GM23338 (cell line): ENCODE measurements at regions not wholly inside any gene's neighbourhood (a gene's known extent, or its start where the extent isn't known, plus 50 kb on each side); places are given as distances from the start of the nearest gene placed in this dataset. TPM values are rescaled to one million over a fixed set of nuclear protein-coding genes. Genes with fewer than 3 reads are reported as not detected.
A peak's percentile ranks its signal among the peaks of the same experiment; 100 is the strongest.

Experiments
- ATAC-seq: fragments of 200-7000 bp; cut with Tn5 transposase; 3 replicates; pipeline ENCODE4 v1.9.1; 2020
- DNase-seq: peaks from one replicate; pipeline ENCODE4 v3.0.0-alpha.2; 2015; ENCODE audit warnings: low spot score
- H2AFZ ChIP-seq: fragments of 200-600 bp; sonication (generic); 2 replicates; pipeline ENCODE4 v1.8.0; 2016; ENCODE audit warnings: antibody characterized with exemption, mild to moderate bottlenecking, moderate library complexity
- H3F3A ChIP-seq: fragments of 200-600 bp; sonication (generic); replicated peaks from 2 replicates; pipeline ENCODE4 v1.8.0; 2017; ENCODE audit warnings: antibody characterized with exemption, mixed run types, low read depth
- H3K27ac ChIP-seq: fragments of 200-600 bp; sonication (generic); 2 replicates; pipeline ENCODE4 v1.6.1; 2016; ENCODE audit warnings: low read depth
- H3K27me3 ChIP-seq: fragments of 200-600 bp; sonication (generic); 2 replicates; pipeline ENCODE4 v1.8.0; 2016; ENCODE audit warnings: mild to moderate bottlenecking, mixed run types, moderate library complexity; ENCODE audit not compliant: insufficient read depth
- H3K36me3 ChIP-seq: fragments of 200-600 bp; sonication (generic); 2 replicates; pipeline ENCODE4 v1.8.0; 2016; ENCODE audit warnings: mild to moderate bottlenecking; ENCODE audit not compliant: insufficient read depth
- H3K4me1 ChIP-seq: fragments of 200-600 bp; sonication (generic); 2 replicates; pipeline ENCODE4 v1.8.0; 2016; ENCODE audit warnings: mild to moderate bottlenecking, moderate library complexity; ENCODE audit not compliant: insufficient read depth
- H3K4me2 ChIP-seq: fragments of 200-600 bp; sonication (generic); 2 replicates; pipeline ENCODE4 v1.7.1; 2017; ENCODE audit warnings: mixed run types
- H3K4me3 ChIP-seq: fragments of 200-600 bp; sonication (generic); 2 replicates; pipeline ENCODE4 v1.6.1; 2016; ENCODE audit warnings: mixed run types
- H3K79me2 ChIP-seq: fragments of 200-600 bp; sonication (generic); replicated peaks from 2 replicates; pipeline ENCODE4 v1.8.0; 2017; ENCODE audit warnings: mild to moderate bottlenecking; ENCODE audit not compliant: insufficient read depth
- H3K9me2 ChIP-seq: fragments of 200-600 bp; sonication (generic); 2 replicates; pipeline ENCODE4 v1.8.0; 2017; ENCODE audit not compliant: insufficient read depth
- H4K20me1 ChIP-seq: fragments of 200-600 bp; sonication (generic); replicated peaks from 2 replicates; pipeline ENCODE4 v1.8.0; 2017; ENCODE audit warnings: mild to moderate bottlenecking; ENCODE audit not compliant: insufficient read depth
- H3K27ac Mint-ChIP-seq: 2 replicates; pipeline ENCODE4 v1.8.0; 2020; ENCODE audit warnings: inconsistent platforms, mild to moderate bottlenecking, moderate library complexity, mixed read lengths
- H3K27me3 Mint-ChIP-seq: 3 replicates; pipeline ENCODE4 v1.8.0; 2022; ENCODE audit warnings: low read depth, mild to moderate bottlenecking, moderate library complexity, mixed read lengths, inconsistent platforms; ENCODE audit not compliant: insufficient read depth, poor library complexity
- H3K36me3 Mint-ChIP-seq: 3 replicates; pipeline ENCODE4 v1.8.0; 2021; ENCODE audit warnings: low read depth, mild to moderate bottlenecking, inconsistent platforms, moderate library complexity, mixed read lengths
- H3K4me1 Mint-ChIP-seq: 3 replicates; pipeline ENCODE4 v1.8.0; 2020; ENCODE audit warnings: mild to moderate bottlenecking, inconsistent platforms, mixed read lengths
- H3K4me3 Mint-ChIP-seq: 3 replicates; pipeline ENCODE4 v1.8.0; 2021; ENCODE audit warnings: moderate library complexity, mild to moderate bottlenecking, inconsistent platforms, mixed read lengths
- H3K9me3 Mint-ChIP-seq: 3 replicates; pipeline ENCODE4 v1.8.0; 2020; ENCODE audit warnings: moderate library complexity, mild to moderate bottlenecking, inconsistent platforms, mixed read lengths
- CREB1 ChIP-seq: fragments of 250-450 bp; sonication (Bioruptor Pico); IDR thresholded peaks from 2 replicates; pipeline ENCODE4 v1.5.0; 2020; ENCODE audit warnings: low read depth, mild to moderate bottlenecking, moderate library complexity
- EZH2phosphoT487 ChIP-seq: fragments of 200-600 bp; sonication (generic); IDR thresholded peaks from one replicate; pipeline ENCODE4 v1.8.1; 2018; ENCODE audit warnings: antibody characterized with exemption; ENCODE audit not compliant: unreplicated experiment
- JUNB ChIP-seq: IDR thresholded peaks from one replicate; pipeline ENCODE4 v1.6.1; 2016; ENCODE audit warnings: antibody characterized with exemption; ENCODE audit not compliant: unreplicated experiment
- NANOG ChIP-seq: IDR thresholded peaks from 2 replicates; pipeline ENCODE4 v1.6.1; 2016; ENCODE audit warnings: antibody characterized with exemption, borderline replicate concordance
- POLR2AphosphoS5 ChIP-seq: IDR thresholded peaks from 2 replicates; pipeline ENCODE4 v1.6.1; 2016; ENCODE audit warnings: antibody characterized with exemption, low read depth
- small RNA-seq: library from RNA; depleted of rRNA; stranded (forward); fragments of <200 nt; gene quantifications from one replicate; pipeline ENCODE3, GENCODE V24; 2014; ENCODE audit warnings: low replicate concordance
- TF ChIP-seq, protein P1 (sequence below): IDR thresholded peaks from 2 replicates; pipeline ENCODE4 v1.6.1; 2016; ENCODE audit warnings: antibody characterized with exemption
- TF ChIP-seq, protein P2 (sequence below), 2 experiments: fragments of 200-600 bp in 1 of 2; sonication (generic) in 1 of 2; conservative IDR thresholded peaks; 2 replicates each; pipeline versions ENCODE4 v1.5.1 to v1.6.1; 2016 to 2017; ENCODE audit warnings: antibody characterized with exemption in 2 of 2, low read depth in 2 of 2, mild to moderate bottlenecking in 2 of 2, moderate library complexity in 1 of 2
- TF ChIP-seq, protein P3 (sequence below): fragments of 250-450 bp; sonication (Bioruptor Pico); IDR thresholded peaks from 2 replicates; pipeline ENCODE4 v1.5.0; 2020; ENCODE audit warnings: mild to moderate bottlenecking, moderate library complexity

DNA sequence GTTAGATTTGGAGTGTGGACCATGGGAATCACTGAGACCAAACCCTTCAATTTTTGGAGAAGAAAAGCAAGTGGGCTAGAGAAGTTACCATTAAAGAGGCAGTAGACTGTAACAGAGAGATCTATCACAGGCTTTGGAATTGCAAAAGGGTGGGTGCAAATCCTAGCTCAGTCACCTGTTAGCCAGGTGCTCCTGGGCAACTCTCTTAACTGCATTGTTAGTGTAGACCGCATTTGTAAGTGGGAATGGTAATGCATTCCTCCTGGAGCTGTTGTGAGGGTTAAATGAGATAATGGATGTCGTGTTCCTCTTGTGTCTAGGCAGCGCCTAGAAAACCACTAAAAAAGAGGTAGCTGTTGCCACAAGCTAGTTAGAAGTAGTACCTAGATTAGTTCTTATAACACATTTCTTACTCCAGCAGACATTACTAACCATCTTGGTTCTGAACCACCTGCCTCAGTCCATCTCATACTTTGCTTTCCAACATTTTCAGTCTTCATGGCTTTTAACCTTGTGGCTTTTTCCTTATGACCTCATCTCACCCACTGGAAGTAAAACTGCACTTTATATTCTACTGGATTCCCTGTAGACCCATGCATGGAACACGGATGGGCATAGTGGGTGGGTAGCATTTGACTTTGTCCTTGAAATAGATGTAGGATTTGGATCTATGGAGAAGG lies 153.0 kb downstream of the HIPK3 start:
- no peaks in the 10 kb centered on the region for H3K27me3 ChIP-seq
- ATAC-seq (peak; percentile 61), DNase-seq (peak; percentile 24)
- H3K4me1 ChIP-seq: peaks cover 21% of the 10 kb centered on the region
- Mint-ChIP-seq H3K4me3 (no peak overlapping the region), H3K27ac (no peak overlapping the region), H3K27me3 (peaks cover 4% of the 10 kb centered on the region), H3K36me3 (no peaks in the 10 kb centered on the region), H3K4me1 (peaks cover 32% of the 10 kb centered on the region), H3K9me3 (no peaks in the 10 kb centered on the region)
- TF ChIP-seq JUNB (no peak), EZH2phosphoT487 (no peak), CREB1 (CRISPR knock-in tag) (no peak), POLR2AphosphoS5 (no peak), NANOG (no peak)
- TF ChIP-seq, protein P1, sequence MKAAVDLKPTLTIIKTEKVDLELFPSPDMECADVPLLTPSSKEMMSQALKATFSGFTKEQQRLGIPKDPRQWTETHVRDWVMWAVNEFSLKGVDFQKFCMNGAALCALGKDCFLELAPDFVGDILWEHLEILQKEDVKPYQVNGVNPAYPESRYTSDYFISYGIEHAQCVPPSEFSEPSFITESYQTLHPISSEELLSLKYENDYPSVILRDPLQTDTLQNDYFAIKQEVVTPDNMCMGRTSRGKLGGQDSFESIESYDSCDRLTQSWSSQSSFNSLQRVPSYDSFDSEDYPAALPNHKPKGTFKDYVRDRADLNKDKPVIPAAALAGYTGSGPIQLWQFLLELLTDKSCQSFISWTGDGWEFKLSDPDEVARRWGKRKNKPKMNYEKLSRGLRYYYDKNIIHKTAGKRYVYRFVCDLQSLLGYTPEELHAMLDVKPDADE: no peak
- TF ChIP-seq, protein P2, sequence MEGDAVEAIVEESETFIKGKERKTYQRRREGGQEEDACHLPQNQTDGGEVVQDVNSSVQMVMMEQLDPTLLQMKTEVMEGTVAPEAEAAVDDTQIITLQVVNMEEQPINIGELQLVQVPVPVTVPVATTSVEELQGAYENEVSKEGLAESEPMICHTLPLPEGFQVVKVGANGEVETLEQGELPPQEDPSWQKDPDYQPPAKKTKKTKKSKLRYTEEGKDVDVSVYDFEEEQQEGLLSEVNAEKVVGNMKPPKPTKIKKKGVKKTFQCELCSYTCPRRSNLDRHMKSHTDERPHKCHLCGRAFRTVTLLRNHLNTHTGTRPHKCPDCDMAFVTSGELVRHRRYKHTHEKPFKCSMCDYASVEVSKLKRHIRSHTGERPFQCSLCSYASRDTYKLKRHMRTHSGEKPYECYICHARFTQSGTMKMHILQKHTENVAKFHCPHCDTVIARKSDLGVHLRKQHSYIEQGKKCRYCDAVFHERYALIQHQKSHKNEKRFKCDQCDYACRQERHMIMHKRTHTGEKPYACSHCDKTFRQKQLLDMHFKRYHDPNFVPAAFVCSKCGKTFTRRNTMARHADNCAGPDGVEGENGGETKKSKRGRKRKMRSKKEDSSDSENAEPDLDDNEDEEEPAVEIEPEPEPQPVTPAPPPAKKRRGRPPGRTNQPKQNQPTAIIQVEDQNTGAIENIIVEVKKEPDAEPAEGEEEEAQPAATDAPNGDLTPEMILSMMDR (conservative IDR thresholded peaks at IDR 0.05; ENCODE audit: low read depth in 2 of 2): no peak
- TF ChIP-seq, protein P3, sequence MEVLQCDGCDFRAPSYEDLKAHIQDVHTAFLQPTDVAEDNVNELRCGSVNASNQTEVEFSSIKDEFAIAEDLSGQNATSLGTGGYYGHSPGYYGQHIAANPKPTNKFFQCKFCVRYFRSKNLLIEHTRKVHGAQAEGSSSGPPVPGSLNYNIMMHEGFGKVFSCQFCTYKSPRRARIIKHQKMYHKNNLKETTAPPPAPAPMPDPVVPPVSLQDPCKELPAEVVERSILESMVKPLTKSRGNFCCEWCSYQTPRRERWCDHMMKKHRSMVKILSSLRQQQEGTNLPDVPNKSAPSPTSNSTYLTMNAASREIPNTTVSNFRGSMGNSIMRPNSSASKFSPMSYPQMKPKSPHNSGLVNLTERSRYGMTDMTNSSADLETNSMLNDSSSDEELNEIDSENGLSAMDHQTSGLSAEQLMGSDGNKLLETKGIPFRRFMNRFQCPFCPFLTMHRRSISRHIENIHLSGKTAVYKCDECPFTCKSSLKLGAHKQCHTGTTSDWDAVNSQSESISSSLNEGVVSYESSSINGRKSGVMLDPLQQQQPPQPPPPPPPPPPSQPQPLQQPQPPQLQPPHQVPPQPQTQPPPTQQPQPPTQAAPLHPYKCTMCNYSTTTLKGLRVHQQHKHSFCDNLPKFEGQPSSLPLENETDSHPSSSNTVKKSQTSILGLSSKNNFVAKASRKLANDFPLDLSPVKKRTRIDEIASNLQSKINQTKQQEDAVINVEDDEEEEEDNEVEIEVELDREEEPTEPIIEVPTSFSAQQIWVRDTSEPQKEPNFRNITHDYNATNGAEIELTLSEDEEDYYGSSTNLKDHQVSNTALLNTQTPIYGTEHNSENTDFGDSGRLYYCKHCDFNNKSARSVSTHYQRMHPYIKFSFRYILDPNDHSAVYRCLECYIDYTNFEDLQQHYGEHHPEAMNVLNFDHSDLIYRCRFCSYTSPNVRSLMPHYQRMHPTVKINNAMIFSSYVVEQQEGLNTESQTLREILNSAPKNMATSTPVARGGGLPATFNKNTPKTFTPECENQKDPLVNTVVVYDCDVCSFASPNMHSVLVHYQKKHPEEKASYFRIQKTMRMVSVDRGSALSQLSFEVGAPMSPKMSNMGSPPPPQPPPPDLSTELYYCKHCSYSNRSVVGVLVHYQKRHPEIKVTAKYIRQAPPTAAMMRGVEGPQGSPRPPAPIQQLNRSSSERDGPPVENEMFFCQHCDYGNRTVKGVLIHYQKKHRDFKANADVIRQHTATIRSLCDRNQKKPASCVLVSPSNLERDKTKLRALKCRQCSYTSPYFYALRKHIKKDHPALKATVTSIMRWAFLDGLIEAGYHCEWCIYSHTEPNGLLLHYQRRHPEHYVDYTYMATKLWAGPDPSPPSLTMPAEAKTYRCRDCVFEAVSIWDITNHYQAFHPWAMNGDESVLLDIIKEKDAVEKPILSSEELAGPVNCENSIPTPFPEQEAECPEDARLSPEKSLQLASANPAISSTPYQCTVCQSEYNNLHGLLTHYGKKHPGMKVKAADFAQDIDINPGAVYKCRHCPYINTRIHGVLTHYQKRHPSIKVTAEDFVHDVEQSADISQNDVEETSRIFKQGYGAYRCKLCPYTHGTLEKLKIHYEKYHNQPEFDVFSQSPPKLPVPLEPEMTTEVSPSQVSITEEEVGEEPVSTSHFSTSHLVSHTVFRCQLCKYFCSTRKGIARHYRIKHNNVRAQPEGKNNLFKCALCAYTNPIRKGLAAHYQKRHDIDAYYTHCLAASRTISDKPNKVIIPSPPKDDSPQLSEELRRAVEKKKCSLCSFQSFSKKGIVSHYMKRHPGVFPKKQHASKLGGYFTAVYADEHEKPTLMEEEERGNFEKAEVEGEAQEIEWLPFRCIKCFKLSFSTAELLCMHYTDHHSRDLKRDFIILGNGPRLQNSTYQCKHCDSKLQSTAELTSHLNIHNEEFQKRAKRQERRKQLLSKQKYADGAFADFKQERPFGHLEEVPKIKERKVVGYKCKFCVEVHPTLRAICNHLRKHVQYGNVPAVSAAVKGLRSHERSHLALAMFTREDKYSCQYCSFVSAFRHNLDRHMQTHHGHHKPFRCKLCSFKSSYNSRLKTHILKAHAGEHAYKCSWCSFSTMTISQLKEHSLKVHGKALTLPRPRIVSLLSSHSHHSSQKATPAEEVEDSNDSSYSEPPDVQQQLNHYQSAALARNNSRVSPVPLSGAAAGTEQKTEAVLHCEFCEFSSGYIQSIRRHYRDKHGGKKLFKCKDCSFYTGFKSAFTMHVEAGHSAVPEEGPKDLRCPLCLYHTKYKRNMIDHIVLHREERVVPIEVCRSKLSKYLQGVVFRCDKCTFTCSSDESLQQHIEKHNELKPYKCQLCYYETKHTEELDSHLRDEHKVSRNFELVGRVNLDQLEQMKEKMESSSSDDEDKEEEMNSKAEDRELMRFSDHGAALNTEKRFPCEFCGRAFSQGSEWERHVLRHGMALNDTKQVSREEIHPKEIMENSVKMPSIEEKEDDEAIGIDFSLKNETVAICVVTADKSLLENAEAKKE (CRISPR knock-in tag): no peak
- H3K4me3 ChIP-seq: no peak overlapping the region
- H3F3A ChIP-seq: no peaks in the 10 kb centered on the region
- no peaks in the 10 kb centered on the region for H3K79me2 ChIP-seq
- H3K4me2 ChIP-seq: no peak overlapping the region
- H4K20me1 ChIP-seq: no peaks in the 10 kb centered on the region
- no peaks in the 10 kb centered on the region for H3K36me3 ChIP-seq
- no peaks in the 10 kb centered on the region; the same call in 1 of the 2 replicates for H3K9me2 ChIP-seq
- no peak overlapping the region for H3K27ac ChIP-seq
- H2AFZ ChIP-seq: no peak overlapping the region

Small RNA genes in the stretch of these regions (small RNA-seq; reads per million reads assigned to genes)
- not detected for gene AL133399.1
